Loucy (cell line): ENCODE measurements at regions not wholly inside any gene's neighbourhood (a gene's known extent, or its start where the extent isn't known, plus 50 kb on each side); places are given as distances from the start of the nearest gene placed in this dataset.

Source experiments
- EZH2phosphoT487 ChIP-seq: fragments of 200-600 bp; IDR thresholded peaks from 2 replicates; pipeline ENCODE4 v1.6.1; 2018; ENCODE audit warnings: antibody characterized with exemption, mild to moderate bottlenecking, moderate library complexity, borderline replicate concordance
- TF ChIP-seq, protein P1 (sequence below): fragments of 200-600 bp; sonication (generic); conservative IDR thresholded peaks from 2 replicates; pipeline ENCODE4 v1.5.1; 2014; ENCODE audit warnings: mild to moderate bottlenecking, antibody characterized with exemption, low read length

- TF ChIP-seq, protein P1, sequence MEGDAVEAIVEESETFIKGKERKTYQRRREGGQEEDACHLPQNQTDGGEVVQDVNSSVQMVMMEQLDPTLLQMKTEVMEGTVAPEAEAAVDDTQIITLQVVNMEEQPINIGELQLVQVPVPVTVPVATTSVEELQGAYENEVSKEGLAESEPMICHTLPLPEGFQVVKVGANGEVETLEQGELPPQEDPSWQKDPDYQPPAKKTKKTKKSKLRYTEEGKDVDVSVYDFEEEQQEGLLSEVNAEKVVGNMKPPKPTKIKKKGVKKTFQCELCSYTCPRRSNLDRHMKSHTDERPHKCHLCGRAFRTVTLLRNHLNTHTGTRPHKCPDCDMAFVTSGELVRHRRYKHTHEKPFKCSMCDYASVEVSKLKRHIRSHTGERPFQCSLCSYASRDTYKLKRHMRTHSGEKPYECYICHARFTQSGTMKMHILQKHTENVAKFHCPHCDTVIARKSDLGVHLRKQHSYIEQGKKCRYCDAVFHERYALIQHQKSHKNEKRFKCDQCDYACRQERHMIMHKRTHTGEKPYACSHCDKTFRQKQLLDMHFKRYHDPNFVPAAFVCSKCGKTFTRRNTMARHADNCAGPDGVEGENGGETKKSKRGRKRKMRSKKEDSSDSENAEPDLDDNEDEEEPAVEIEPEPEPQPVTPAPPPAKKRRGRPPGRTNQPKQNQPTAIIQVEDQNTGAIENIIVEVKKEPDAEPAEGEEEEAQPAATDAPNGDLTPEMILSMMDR, result no peak
- TF ChIP-seq EZH2phosphoT487, result no peak
These were observed 396.9 kb upstream of the LRATD1 start for GRCh38 chr2:14235667-14236066.
